CD14-positive monocyte (primary cell): ENCODE measurements at regions not wholly inside any gene's neighbourhood (a gene's known extent, or its start where the extent isn't known, plus 50 kb on each side); places are given as distances from the start of the nearest gene placed in this dataset.

ENCODE experiments used
- DNase-seq, 3 donors: peaks; one replicate each; pipeline ENCODE4 v3.0.0-alpha.2; 2011 to 2022
- H2AFZ ChIP-seq: 2 replicates; pipeline ENCODE4 v1.6.0; 2012; ENCODE audit warnings: mild to moderate bottlenecking, low read depth, low read length, inconsistent platforms; ENCODE audit not compliant: insufficient read depth, poor library complexity, severe bottlenecking
- H3K27ac ChIP-seq, 2 donors: 1 replicate in 1 of 2; 2 replicates in 1 of 2; pipeline ENCODE4 v1.5.1; 2012 to 2013; ENCODE audit warnings: low read length in 2 of 2, control low read depth in 1 of 2, inconsistent platforms in 1 of 2, low read depth in 1 of 2, mild to moderate bottlenecking in 1 of 2
- H3K27me3 ChIP-seq, 2 donors: one replicate each; pipeline versions ENCODE4 v1.6.0 to v1.6.1; 2011 to 2013; ENCODE audit warnings: low read length in 2 of 2; ENCODE audit not compliant: control insufficient read depth in 2 of 2, insufficient read depth in 2 of 2
- H3K36me3 ChIP-seq, 2 donors: replicated peaks in 1 of 2; 1 replicate in 1 of 2; 2 replicates in 1 of 2; pipeline versions ENCODE4 v1.5.1 to v1.6.1; 2012 to 2013; ENCODE audit warnings: low read length in 2 of 2, control low read depth in 1 of 2, inconsistent platforms in 1 of 2, mild to moderate bottlenecking in 1 of 2; ENCODE audit not compliant: insufficient read depth in 2 of 2, control insufficient read depth in 1 of 2
- H3K4me1 ChIP-seq, 2 donors: 1 replicate in 1 of 2; 2 replicates in 1 of 2; pipeline versions ENCODE4 v1.5.1 to v1.6.1; 2012 to 2013; ENCODE audit warnings: low read length in 2 of 2, control low read depth in 1 of 2, inconsistent platforms in 1 of 2, mild to moderate bottlenecking in 1 of 2, moderate library complexity in 1 of 2; ENCODE audit not compliant: insufficient read depth in 2 of 2, control insufficient read depth in 1 of 2
- H3K4me2 ChIP-seq: replicated peaks from 2 replicates; pipeline ENCODE3; 2012; ENCODE audit warnings: low read length, moderate library complexity, mild to moderate bottlenecking; ENCODE audit not compliant: poor library complexity, severe bottlenecking; ENCODE audit errors: extremely low read depth
- H3K4me3 ChIP-seq, 3 experiments: fragments of 200-600 bp in 1 of 3; sonication (generic) in 1 of 3; replicated peaks in 1 of 3; 1 replicate in 2 of 3; 2 replicates in 1 of 3; pipeline ENCODE4 v1.5.1; 2011 to 2013; ENCODE audit warnings: low read length in 3 of 3, mild to moderate bottlenecking in 3 of 3, control low read depth in 2 of 3, low read depth in 2 of 3, inconsistent platforms in 1 of 3, moderate library complexity in 1 of 3
- H3K79me2 ChIP-seq: 2 replicates; pipeline ENCODE4 v1.6.0; 2012; ENCODE audit warnings: mild to moderate bottlenecking, control low read depth, inconsistent platforms, low read length, moderate library complexity; ENCODE audit not compliant: insufficient read depth
- H3K9ac ChIP-seq: 2 replicates; pipeline ENCODE4 v1.6.0; 2017; ENCODE audit warnings: low read length, mild to moderate bottlenecking; ENCODE audit not compliant: insufficient read depth, poor library complexity, severe bottlenecking
- H3K9me3 ChIP-seq, 2 donors: replicated peaks in 1 of 2; 1 replicate in 1 of 2; 2 replicates in 1 of 2; pipeline versions ENCODE4 v1.5.1 to v1.6.1; 2012 to 2013; ENCODE audit warnings: low read length in 2 of 2, control low read depth in 1 of 2; ENCODE audit not compliant: control insufficient read depth in 1 of 2, insufficient read depth in 1 of 2
- H4K20me1 ChIP-seq: 2 replicates; pipeline ENCODE4 v1.6.0; 2012; ENCODE audit warnings: mild to moderate bottlenecking, low read length, control low read depth, moderate library complexity; ENCODE audit not compliant: insufficient read depth
- H3K27ac Mint-ChIP-seq, 7 donors: one replicate each; pipeline ENCODE4 v1.8.0; 2020; ENCODE audit warnings: mild to moderate bottlenecking in 7 of 7, mixed read lengths in 7 of 7, moderate library complexity in 6 of 7, inconsistent platforms in 2 of 7
- H3K27me3 Mint-ChIP-seq, 3 donors: one replicate each; pipeline ENCODE4 v1.8.0; 2021 to 2022; ENCODE audit warnings: low read depth in 3 of 3, mild to moderate bottlenecking in 3 of 3, mixed read lengths in 3 of 3, moderate library complexity in 3 of 3, inconsistent platforms in 1 of 3
- H3K36me3 Mint-ChIP-seq, 2 donors: one replicate each; pipeline ENCODE4 v1.8.0; 2020; ENCODE audit warnings: mixed read lengths in 2 of 2, inconsistent platforms in 1 of 2, mild to moderate bottlenecking in 1 of 2
- H3K4me1 Mint-ChIP-seq: one replicate; pipeline ENCODE4 v1.8.0; 2020; ENCODE audit warnings: mild to moderate bottlenecking, mixed read lengths
- H3K4me3 Mint-ChIP-seq, 2 donors: one replicate each; pipeline ENCODE4 v1.8.0; 2020; ENCODE audit warnings: mild to moderate bottlenecking in 2 of 2, mixed read lengths in 2 of 2, moderate library complexity in 1 of 2
- H3K9me3 Mint-ChIP-seq, 7 donors: one replicate each; pipeline ENCODE4 v1.8.0; 2020 to 2022; ENCODE audit warnings: mixed read lengths in 7 of 7, mild to moderate bottlenecking in 6 of 7, moderate library complexity in 6 of 7, inconsistent platforms in 2 of 7
- WGBS: methylation state at CpG from one replicate; pipeline ENCODE4 v1.1.5; 2013; ENCODE audit warnings: missing lambda C conversion rate; ENCODE audit not compliant: insufficient coverage; 5-methylcytosine and 5-hydroxymethylcytosine counted together
- intact Hi-C, 2 donors: fragments of 100-400 bp; cut with micrococcal nuclease; formaldehyde crosslinking; loops; one replicate each; pipeline versions ENCODE4 v1.15.0 to v1.15.1; 2023
- TF ChIP-seq, protein P1 (sequence below): fragments of 200-600 bp; IDR thresholded peaks from one replicate; pipeline ENCODE4 v1.8.0; 2022; ENCODE audit warnings: antibody characterized with exemption, mild to moderate bottlenecking

DNA sequence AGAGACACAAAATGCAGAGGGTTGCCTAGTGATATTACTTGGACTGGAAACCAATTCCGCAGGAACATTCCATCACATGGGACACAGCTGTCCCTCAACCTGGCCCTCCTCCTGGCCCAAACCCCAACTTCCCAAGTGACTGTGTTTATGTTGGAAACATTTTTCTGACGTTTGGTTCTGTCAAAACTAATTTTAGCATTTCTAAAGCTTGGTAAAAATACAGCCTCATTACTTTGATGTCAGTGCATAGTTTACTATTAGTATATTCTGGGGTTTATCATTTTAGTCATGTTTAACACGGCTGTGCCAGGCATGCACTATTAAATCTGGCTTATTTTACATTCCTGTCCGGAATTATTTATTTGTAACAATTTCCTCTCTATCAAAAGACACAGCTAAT, 69.9 kb downstream of the GLI2 start:
- Histone ChIP-seq H2AFZ (no peak overlapping the region), H4K20me1 (no peaks in the 10 kb centered on the region), H3K4me1 (no peaks in the 10 kb centered on the region), H3K27me3 (no peaks in the 10 kb centered on the region), H3K9me3 (no peaks in the 10 kb centered on the region), H3K79me2 (no peaks in the 10 kb centered on the region), H3K9ac (no peak overlapping the region), H3K36me3 (no peaks in the 10 kb centered on the region), H3K4me3 (no peak overlapping the region), H3K4me2 (no peak overlapping the region), H3K27ac (no peak overlapping the region)
- peaks cover 0 to 2% (median 0%) of the 10 kb centered on the region in 7 donors for H3K9me3 Mint-ChIP-seq
- no peak for DNase-seq
- TF ChIP-seq, protein P1, sequence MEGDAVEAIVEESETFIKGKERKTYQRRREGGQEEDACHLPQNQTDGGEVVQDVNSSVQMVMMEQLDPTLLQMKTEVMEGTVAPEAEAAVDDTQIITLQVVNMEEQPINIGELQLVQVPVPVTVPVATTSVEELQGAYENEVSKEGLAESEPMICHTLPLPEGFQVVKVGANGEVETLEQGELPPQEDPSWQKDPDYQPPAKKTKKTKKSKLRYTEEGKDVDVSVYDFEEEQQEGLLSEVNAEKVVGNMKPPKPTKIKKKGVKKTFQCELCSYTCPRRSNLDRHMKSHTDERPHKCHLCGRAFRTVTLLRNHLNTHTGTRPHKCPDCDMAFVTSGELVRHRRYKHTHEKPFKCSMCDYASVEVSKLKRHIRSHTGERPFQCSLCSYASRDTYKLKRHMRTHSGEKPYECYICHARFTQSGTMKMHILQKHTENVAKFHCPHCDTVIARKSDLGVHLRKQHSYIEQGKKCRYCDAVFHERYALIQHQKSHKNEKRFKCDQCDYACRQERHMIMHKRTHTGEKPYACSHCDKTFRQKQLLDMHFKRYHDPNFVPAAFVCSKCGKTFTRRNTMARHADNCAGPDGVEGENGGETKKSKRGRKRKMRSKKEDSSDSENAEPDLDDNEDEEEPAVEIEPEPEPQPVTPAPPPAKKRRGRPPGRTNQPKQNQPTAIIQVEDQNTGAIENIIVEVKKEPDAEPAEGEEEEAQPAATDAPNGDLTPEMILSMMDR: no peak
- H3K27me3 Mint-ChIP-seq: peaks cover 5 to 7% (median 6%) of the 10 kb centered on the region in 3 donors
- H3K4me1 Mint-ChIP-seq: no peaks in the 10 kb centered on the region
- no peaks in the 10 kb centered on the region for H3K36me3 Mint-ChIP-seq
- no peak overlapping the region for H3K4me3 Mint-ChIP-seq
- no CpG with 5 or more reads among the region's 4 CpGs for WGBS
- intact Hi-C loops: no loop called here
- H3K27ac Mint-ChIP-seq: no peak overlapping the region

DNA sequence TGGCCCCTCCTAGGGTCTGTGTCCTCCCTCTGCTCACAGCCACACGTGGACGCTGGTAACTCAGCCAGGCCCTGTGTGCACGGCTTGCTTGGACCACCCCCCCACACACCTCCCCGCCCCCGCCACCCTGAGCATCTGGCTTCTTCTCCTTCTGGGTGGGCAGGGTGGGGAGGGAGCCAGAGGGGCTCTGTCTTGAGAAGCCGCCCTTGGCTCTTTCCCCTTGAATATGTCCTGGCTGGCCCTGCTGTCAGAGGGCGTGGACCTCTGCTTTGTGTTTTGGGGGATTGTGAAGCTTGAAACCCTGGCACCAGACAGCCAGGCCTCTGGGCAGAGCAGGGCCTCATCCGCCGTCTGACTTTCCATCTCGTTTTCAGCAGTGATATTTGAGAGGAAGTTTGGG, 72.1 kb downstream of the GLI2 start:
- no peak for DNase-seq
- H3K27ac ChIP-seq: no peak overlapping the region
- Mint-ChIP-seq H3K4me3 (no peak overlapping the region), H3K27me3 (peaks cover 5 to 6% (median 5%) of the 10 kb centered on the region in 3 donors), H3K9me3 (peaks cover 0 to 2% (median 0%) of the 10 kb centered on the region in 7 donors), H3K27ac (no peak overlapping the region), H3K36me3 (no peaks in the 10 kb centered on the region), H3K4me1 (no peaks in the 10 kb centered on the region)
- no peak overlapping the region for H2AFZ ChIP-seq
- no peak overlapping the region for H3K4me2 ChIP-seq
- no peaks in the 10 kb centered on the region for H3K27me3 ChIP-seq
- 89% methylated on average over 4 of the region's 10 CpGs for WGBS
- H4K20me1 ChIP-seq: no peaks in the 10 kb centered on the region
- TF ChIP-seq, protein P1: no peak
- H3K4me1 ChIP-seq: no peaks in the 10 kb centered on the region
- H3K4me3 ChIP-seq: no peak overlapping the region
- H3K9me3 ChIP-seq: no peaks in the 10 kb centered on the region
- no peak overlapping the region for H3K9ac ChIP-seq
- intact Hi-C loops: no loop called here
- H3K79me2 ChIP-seq: no peaks in the 10 kb centered on the region
- H3K36me3 ChIP-seq: no peaks in the 10 kb centered on the region
